NCI-H1092 (cell line): ENCODE measurements at regions not wholly inside any gene's neighbourhood (a gene's known extent, or its start where the extent isn't known, plus 50 kb on each side); places are given as distances from the start of the nearest gene placed in this dataset.

Source experiments
- DNase-seq: peaks from one replicate; lab custom pipeline; 2025; lab: John Stamatoyannopoulos, UW

GRCh38 chr21:35643176-35643575 is 417.1 kb downstream of the SETD4 start:
- no peak for DNase-seq

- DNase-seq, result no peak
Measured at GRCh38 chr21:35641271-35642016, 418.9 kb downstream of the SETD4 start.

DNA sequence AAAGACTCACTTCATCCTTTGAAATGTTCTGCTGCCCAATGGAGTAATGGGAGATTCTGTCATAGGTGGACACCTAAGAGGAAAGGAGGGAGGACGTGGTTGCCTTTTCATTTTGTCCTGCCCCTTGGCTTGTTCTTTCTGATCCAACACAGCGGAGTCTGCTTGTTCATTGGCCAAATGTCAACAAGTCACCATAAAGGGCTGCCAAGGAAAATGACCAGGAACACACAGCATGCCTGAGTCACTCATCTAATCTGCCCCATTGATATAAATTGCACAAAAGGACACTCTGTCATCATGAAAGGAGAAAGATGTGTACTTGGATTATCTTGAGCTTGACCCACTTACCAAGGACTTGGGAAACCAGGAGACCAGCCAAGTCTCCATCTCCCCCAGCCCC is 422.9 kb downstream of the SETD4 start:
- no peak for DNase-seq

DNA sequence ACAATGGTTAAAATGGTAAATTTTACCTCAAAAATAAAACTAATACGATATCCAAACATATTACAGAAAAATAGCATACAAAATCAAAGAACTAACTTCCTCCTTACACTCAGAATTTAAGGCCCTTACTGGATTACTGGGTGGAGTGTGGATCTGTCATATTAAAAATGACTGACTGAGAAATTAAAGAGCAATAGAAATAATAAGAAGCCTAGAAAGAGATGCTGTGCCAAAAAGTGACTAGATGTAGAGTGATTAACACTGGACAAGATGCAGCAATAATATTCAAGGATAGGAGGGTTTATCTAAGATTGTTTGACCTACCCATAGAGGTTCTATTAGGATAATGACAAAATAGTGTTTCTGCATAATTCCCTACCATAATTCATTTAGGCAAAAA is 424.3 kb downstream of the SETD4 start:
- DNase-seq, result no peak

DNA sequence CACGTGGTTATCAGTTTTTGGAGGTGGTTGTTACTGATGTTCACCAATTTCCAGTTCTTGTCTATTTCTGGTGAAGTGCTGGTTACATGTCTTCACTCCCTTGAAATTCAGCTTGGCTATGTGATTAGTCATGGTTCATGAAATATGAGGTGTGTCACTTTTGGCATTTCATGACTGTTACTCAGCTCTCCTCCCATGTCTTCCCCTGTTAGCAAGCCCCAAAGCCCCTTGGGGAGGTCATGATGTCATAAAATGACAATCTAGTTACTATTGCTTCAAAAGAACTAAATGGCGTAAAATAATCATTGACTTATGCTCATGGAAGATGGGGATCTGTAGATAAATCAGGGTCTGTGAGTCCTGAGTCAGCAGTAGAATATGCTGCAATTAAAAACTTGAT is 425.1 kb downstream of the SETD4 start:
- no peak for DNase-seq

DNA sequence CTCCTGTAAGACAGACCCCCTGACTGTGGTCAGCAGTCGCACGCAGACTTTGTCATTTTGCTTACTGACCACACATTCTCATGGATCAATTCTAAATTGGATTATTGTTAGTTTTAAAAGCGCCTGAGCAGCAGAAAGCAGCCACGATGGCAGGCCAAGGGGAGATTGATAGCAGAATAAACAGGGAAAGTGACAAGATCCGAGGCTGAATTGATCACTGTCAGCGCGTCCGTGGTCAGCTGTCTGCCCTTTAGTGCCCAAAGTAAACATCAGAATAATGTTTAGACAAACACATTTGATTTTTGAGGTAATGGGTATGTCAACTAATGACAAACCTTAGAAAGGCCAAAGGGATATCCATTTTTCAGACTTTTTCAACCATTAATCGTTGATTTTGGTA is 426.8 kb downstream of the SETD4 start:
- no peak for DNase-seq

- DNase-seq, result no peak
Measured at GRCh38 chr21:35632711-35633110, 427.6 kb downstream of the SETD4 start.

DNA sequence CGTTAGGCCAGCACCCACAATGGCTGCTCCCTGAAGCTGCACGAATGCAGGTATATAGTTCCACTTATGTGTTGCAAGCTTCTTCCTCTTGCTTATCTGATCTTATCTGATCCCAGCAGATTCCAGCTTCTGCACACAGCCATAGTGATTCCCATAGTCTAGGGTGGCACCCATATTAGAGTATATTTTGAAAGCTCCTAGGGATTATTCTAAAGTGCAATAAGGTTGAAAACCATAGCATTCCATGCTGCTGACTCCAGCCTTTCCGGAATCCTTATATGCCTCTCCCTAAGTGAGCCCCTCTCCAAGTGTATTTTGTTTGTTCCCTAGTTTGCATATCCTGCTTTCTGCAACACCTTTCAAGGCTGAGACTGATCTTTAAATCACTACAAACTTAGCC is 432.0 kb downstream of the SETD4 start:
- no peak for DNase-seq

DNA sequence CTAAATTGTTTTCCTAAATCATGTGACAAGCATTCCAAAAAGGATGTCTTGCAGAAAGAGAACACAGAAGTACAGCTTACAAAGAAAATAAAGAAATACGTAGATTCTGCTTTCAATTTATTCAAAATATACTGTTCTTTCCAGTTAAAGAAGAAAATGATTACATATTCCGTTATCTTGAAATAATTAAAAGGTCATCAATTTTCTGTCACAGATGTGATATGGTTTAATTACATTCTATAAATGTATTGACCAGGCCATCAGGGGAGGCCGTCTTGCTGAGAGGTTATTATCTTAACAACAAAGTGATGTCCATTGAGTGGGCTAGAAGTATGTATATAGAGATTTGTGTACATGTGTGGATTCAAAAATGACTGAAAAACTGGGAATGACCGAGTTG is 432.9 kb downstream of the SETD4 start:
- DNase-seq, result no peak

DNA sequence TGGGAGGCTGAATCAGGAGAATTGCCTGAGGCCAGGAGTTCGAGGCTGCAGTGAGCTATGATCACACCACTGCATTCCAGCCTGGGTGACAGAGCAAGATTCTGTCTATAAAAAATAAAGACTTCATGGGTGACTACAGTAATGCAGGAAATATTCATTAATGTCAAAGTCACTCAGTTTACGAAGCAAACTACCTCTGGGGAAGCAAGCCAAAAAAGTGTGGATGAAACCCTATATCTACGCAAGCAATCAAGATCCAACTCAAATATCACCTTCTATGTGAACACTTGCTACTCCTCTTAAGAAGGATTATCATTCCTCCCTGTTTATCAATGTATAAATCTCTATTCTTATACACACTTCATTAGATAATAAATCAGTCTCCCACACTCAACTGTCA is 434.8 kb downstream of the SETD4 start:
- no peak for DNase-seq

- no peak for DNase-seq
Measured at GRCh38 chr21:35624901-35625300, 435.4 kb downstream of the SETD4 start.

DNA sequence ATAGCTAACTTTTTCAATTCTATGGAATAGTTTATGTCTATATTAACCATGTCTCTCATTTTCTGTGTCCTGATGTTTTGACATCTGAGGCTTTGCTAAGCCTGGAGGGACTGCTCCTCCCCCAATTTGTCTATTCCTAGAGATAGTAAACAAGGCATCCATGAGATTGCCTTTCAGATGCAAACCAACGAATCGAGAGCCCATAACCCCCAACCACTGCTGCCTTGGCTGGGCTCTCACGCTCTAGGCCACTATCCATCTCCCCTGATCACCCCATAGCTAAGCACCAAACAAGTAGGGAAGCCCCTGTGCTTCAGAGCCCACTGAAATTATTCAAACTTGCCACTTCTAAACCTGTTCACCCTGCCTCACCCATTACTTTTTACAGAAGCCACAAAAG is 437.7 kb downstream of the SETD4 start:
- DNase-seq, result no peak

DNA sequence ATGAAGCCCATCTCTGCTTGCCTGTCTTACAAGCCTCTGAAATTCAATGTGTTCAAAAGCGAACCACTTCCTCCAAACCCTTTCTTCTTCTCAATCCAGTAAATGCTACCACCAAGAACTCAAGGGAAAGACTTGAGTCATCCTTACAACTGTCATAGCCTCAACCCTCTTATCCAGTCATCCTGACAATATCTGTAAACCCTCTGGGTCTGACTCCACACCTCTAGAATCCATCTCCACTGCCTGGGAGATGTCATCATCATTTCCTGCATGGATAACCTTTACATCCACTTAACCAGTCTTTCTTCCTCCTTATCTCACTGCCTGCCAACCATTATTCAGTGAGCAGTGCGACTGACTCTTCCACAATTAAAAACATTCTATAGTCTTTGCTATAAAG is 441.1 kb downstream of the SETD4 start:
- no peak for DNase-seq

DNA sequence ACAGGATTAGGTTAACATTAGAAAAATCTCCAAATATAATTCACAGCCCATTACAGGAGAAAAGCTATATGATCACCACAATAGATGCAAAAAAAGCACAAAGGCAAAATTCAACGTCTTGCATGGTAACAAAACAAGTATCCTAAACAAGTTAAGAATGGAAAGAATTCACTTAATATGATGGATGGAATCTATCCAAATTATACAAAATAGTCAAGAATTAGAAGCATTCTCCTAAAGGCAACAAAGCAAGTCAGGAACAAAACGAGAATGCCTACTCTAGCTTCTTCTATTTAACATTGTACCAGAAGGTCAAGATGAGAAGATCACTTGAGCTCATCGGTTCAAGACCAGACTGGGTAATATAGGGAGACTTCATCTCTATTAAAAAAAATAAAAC is 442.8 kb downstream of the SETD4 start:
- no peak for DNase-seq

DNA sequence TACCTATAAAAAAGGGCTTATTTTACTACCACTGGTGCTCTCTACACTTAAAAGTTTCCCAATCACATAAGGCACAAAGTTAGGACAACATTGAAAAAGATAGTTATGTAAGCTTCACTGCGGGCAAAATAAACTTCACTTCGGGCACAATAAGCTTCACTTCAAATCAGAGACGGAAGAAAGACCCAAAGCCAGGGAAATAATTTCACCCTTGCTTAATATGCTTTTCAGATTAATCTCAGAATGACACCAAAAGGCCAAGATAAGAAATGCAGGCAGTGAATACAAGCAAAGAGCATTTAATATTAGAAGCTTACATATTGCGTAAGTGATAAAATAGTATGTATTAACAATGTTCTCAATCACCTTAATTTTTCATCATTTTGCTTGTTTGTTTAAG is 444.2 kb downstream of the SETD4 start:
- no peak for DNase-seq

DNA sequence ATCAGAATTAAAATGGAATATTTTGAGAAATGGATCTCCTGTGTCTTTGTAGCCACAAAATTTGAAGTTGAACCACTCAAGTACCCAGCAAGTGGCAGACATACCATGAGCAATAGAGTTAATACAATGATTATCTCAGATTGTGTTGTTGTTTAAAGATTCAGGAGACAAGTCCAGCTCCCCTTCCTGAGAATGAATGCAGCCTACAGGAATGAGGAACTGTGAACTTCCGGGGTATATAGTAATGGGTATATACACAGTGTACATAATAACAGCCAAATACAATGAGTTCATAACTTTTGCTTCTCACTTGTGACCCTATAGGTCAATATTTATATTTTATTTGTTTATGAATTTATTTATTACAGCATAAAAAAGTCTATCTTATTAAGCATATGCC is 445.0 kb downstream of the SETD4 start:
- DNase-seq, result no peak

DNA sequence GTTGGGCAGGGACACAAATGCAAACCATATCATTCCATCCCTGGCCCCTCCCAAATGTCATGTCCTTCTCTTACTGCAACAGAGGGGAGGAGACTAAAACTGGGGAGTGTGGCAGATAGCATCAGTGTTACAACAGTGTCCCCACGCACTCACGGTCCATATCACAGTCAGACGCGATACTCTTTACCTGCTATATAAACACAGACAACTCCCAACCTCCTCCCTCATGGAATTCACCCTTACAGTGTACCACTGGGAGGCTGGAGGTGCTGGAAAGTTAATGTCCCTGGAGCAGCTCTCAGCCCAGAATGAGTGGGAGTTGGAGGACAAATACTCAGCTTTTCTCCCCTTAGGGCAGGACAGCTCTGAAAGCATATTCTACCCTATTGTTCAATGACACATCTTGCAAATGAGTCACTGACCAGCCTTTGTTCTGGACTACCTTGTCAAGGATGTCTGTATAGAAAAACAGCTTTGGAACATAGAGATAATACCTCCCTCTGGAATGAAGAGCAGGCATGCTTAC is 445.9 kb downstream of the SETD4 start:
- no peak for DNase-seq

DNA sequence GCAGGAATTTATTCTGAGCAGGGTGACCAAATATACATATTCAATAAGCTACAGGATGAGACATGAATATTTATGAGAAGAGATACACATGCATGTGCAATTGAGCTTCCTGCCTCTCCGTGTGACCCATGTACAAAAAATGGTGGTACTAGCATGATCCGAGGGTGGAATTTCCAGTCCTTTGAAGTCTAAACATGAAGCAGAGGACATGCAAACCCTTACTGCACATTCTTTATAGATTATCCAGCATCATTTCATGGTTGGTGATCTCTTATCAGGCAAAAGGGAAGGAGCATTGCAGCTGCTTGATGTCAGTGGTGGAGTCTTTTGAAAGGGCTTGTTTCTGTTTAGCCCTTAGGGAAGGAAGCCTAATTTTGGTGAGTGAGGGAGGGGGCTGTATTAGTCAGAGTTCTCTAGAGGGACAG is 448.6 kb downstream of the SETD4 start:
- DNase-seq, result no peak

DNA sequence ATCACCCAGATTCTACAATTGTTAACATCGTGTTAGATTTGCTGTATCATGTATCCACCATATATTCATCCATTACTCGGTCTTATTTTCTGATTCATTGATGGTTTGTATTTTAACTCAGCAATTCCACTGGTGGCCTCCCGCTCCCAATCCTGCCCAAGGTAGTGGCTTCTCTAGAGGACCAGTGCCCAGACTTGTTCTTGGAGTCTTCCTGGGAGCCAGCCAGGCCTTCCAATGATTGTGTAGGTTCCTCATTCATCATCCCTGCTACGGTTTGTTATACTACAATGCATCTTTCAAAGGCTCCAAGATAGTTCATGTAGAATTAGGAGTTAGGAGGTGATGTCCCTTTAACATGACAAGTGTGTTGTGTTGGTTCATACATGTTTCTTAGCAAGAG is 451.1 kb downstream of the SETD4 start:
- DNase-seq, result no peak

- DNase-seq, result no peak
Measured at GRCh38 chr21:35607406-35607805, 452.9 kb downstream of the SETD4 start.

- no peak for DNase-seq
Measured at GRCh38 chr21:35606578-35606977, 453.7 kb downstream of the SETD4 start.

DNA sequence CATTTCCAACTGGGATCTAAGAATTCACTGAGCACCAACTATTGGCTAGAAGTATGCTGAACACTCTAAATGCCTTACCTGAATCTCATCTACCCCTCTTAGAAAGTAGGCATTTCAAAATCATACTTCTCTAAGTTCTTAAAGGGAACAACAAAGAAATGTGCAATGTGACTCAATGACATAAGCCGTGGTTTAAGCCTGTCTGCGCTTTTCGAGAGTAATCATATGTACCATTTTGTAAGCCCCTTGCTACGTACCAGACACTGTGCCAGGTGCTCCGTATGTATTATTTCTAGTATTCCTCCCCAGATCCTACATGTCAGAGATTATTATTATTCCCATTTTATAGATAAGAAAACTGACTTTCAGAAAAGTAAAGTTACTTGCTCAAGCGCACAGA is 454.2 kb downstream of the SETD4 start:
- DNase-seq, result no peak

- peak; percentile 74 for DNase-seq
Measured at GRCh38 chr21:35603494-35603893, 456.8 kb downstream of the SETD4 start.

GRCh38 chr21:35602811-35603362 is 457.4 kb downstream of the SETD4 start:
- no peak for DNase-seq
